Cardiac muscle cell (in vitro differentiated cells and primary cell): ENCODE measurements at regions not wholly inside any gene's neighbourhood (a gene's known extent, or its start where the extent isn't known, plus 50 kb on each side); places are given as distances from the start of the nearest gene placed in this dataset.

Experiments used
- DNase-seq, 2 donors: peaks; one replicate each; pipeline versions ENCODE4 v3.0.0 to v3.0.0-alpha.2; 2010 to 2017; ENCODE audit warnings: low read depth in 1 of 2, low spot score in 1 of 2
- H3K27ac ChIP-seq: fragments of 200-600 bp; sonication (generic); 2 replicates; pipeline ENCODE4 v1.5.1; 2016
- H3K27me3 ChIP-seq: fragments of 200-600 bp; sonication (generic); 2 replicates; pipeline ENCODE4 v1.6.0; 2016; ENCODE audit warnings: control low read depth
- H3K36me3 ChIP-seq: fragments of 200-600 bp; sonication (generic); 2 replicates; pipeline ENCODE4 v1.5.1; 2016; ENCODE audit warnings: control low read depth
- H3K4me1 ChIP-seq: fragments of 200-600 bp; sonication (generic); 2 replicates; pipeline ENCODE4 v1.8.1; 2017; ENCODE audit warnings: low read depth, mild to moderate bottlenecking, mixed run types
- H3K4me3 ChIP-seq: fragments of 200-600 bp; sonication (generic); 2 replicates; pipeline ENCODE4 v1.5.1; 2016; ENCODE audit warnings: mild to moderate bottlenecking
- H3K9me3 ChIP-seq: fragments of 200-600 bp; sonication (generic); 2 replicates; pipeline ENCODE4 v1.5.1; 2017; ENCODE audit warnings: low read depth, mild to moderate bottlenecking, control low read depth
- TF ChIP-seq, protein P1 (sequence below): IDR thresholded peaks from 2 replicates; pipeline ENCODE4 v1.5.1; 2012; ENCODE audit warnings: low read depth, mild to moderate bottlenecking, low read length

DNA sequence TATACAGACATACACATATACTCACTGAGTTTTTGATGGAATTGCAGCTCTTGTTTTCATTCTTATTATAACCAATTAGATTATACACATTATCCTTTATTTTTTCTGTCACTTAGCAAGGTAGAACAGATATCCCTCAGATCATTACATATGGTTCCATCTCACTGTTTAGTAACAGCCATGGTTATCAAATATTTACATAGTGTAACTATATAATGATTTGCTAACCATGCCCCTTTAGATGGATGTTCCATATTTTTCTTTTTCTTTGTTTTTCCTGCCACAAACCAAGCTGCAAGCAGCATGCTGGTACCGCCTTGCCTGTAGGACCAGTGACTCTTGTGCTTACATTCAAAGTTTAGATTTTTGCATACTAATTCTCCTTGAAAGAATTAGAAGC, 163.4 kb upstream of the NFE2L3 start:
- no peaks in the 10 kb centered on the region for H3K9me3 ChIP-seq
- no peaks in the 10 kb centered on the region for H3K36me3 ChIP-seq
- H3K27me3 ChIP-seq = no peaks in the 10 kb centered on the region
- no peaks in the 10 kb centered on the region for H3K4me1 ChIP-seq
- H3K4me3 ChIP-seq = no peak overlapping the region
- TF ChIP-seq, protein P1, sequence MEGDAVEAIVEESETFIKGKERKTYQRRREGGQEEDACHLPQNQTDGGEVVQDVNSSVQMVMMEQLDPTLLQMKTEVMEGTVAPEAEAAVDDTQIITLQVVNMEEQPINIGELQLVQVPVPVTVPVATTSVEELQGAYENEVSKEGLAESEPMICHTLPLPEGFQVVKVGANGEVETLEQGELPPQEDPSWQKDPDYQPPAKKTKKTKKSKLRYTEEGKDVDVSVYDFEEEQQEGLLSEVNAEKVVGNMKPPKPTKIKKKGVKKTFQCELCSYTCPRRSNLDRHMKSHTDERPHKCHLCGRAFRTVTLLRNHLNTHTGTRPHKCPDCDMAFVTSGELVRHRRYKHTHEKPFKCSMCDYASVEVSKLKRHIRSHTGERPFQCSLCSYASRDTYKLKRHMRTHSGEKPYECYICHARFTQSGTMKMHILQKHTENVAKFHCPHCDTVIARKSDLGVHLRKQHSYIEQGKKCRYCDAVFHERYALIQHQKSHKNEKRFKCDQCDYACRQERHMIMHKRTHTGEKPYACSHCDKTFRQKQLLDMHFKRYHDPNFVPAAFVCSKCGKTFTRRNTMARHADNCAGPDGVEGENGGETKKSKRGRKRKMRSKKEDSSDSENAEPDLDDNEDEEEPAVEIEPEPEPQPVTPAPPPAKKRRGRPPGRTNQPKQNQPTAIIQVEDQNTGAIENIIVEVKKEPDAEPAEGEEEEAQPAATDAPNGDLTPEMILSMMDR = no peak
- no peak overlapping the region for H3K27ac ChIP-seq
- no peak for DNase-seq

DNA sequence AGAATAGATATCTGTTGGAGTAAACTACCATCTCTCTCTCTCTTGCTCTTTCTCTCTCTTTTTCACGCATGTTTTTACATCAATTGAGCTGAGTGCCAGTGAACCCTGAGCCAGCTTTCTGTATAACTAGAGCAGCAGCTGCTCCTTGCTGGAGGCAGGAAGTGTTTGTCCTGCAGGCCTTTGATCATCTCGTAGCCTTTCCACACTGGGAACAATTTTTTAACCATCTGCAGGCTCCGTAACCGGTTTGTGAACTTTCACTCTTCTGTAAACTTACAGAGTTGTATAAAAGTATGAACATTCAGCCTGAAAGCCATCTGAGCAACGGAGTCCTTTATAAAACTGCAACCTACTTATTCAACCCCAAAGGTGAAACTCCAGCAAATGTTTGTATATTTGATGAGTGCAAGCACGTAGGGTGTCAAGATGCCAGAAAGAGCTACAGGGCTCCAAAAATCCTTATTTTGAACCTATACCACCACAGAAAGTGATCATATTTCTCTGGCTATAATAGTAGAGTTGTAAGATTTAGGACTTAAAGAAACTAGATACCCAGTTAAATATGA, 162.8 kb upstream of the NFE2L3 start:
- Histone ChIP-seq H3K27me3 (no peaks in the 10 kb centered on the region), H3K36me3 (no peaks in the 10 kb centered on the region), H3K9me3 (no peaks in the 10 kb centered on the region), H3K4me1 (no peaks in the 10 kb centered on the region), H3K27ac (no peak overlapping the region), H3K4me3 (no peak overlapping the region)
- TF ChIP-seq, protein P1 = no peak
- no peak for DNase-seq

DNA sequence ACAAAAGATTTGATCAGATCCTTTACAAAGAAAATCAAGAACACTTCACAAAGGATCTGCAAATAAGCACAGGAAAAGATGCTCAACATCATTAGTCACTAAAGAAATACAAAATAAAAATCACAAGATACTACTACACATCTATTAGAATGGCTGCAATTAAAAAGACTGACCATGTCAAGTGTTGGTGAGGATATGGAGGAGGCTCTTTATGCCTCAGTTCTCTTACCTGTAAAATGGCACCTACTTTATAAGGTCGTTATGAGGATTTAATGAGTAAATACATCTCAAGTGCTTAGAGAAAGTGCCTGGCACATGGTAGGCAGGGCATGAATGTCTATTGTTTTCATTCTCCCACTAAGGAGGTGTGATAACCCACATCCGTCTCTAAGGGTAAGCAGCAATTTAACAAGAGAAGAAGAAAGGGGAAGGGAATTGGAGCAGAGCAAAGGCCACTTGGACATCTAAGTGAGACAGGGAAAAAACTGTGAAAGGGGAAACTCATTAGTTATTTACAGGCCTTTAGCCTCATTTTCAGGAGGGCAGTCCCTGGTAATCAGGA, 157.5 kb upstream of the NFE2L3 start:
- H3K4me3 ChIP-seq = no peak overlapping the region
- DNase-seq = no peak
- TF ChIP-seq, protein P1 = no peak
- no peaks in the 10 kb centered on the region for H3K9me3 ChIP-seq
- H3K36me3 ChIP-seq = no peaks in the 10 kb centered on the region
- H3K27me3 ChIP-seq = no peaks in the 10 kb centered on the region
- H3K27ac ChIP-seq = no peak overlapping the region
- H3K4me1 ChIP-seq = no peaks in the 10 kb centered on the region

DNA sequence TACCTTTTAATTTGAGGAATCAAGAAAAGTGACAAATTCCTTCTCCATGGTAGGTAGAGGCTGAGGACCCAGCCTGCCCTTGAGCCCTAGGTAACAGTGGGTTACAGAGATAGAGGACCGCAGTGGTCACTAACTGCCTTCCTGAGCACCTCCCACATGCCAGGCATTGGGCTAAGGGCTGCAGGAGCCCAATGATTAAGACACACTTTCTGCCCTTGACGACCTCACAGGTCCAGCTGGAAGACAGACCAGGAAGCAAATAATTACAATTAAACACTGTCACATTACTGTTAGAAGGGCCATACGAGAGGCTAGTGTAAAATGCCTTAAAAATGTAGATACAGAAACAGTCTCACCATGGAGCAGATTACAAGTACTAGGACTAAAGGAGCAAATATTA, 156.8 kb upstream of the NFE2L3 start:
- Histone ChIP-seq H3K4me3 (no peak overlapping the region), H3K4me1 (no peaks in the 10 kb centered on the region), H3K27me3 (no peaks in the 10 kb centered on the region), H3K36me3 (no peaks in the 10 kb centered on the region), H3K9me3 (no peaks in the 10 kb centered on the region), H3K27ac (no peak overlapping the region)
- TF ChIP-seq, protein P1 = no peak
- no peak for DNase-seq

DNA sequence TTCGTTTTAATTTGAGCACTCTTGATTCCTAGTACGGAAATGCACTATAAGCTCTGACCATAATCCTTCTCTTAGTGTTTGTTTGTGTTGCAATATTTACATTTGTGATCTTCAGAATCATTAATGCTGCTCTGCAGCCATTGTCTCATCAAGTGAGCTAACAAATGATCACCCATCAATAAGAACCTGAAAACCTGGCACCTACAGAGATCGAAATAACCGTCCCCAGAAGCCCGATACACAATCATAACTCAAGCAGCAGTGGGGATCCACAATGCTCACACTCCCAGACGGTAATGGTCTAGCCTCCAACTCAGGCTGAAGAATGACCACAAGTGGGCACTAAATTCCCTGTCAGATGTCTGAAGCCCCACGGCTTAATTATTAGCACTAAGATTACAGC, 156.0 kb upstream of the NFE2L3 start:
- DNase-seq = no peak
- Histone ChIP-seq H3K4me3 (no peak overlapping the region), H3K36me3 (no peaks in the 10 kb centered on the region), H3K27ac (no peak overlapping the region), H3K9me3 (no peaks in the 10 kb centered on the region), H3K4me1 (no peaks in the 10 kb centered on the region), H3K27me3 (no peaks in the 10 kb centered on the region)
- TF ChIP-seq, protein P1 = no peak
